Epithelial cell of proximal tubule (primary cell): ENCODE measurements at regions not wholly inside any gene's neighbourhood (a gene's known extent, or its start where the extent isn't known, plus 50 kb on each side); places are given as distances from the start of the nearest gene placed in this dataset.

Experiments
- DNase-seq: peaks from one replicate; pipeline ENCODE4 v3.0.0-alpha.2; 2011; ENCODE audit warnings: low read depth
- H3K4me3 ChIP-seq: 2 replicates; pipeline ENCODE4 v1.5.1; 2011; ENCODE audit warnings: low read depth, mild to moderate bottlenecking, low read length
- TF ChIP-seq, protein P1 (sequence below): conservative IDR thresholded peaks from 2 replicates; pipeline ENCODE4 v1.5.1; 2012; ENCODE audit warnings: low read depth, mild to moderate bottlenecking, low read length

DNA sequence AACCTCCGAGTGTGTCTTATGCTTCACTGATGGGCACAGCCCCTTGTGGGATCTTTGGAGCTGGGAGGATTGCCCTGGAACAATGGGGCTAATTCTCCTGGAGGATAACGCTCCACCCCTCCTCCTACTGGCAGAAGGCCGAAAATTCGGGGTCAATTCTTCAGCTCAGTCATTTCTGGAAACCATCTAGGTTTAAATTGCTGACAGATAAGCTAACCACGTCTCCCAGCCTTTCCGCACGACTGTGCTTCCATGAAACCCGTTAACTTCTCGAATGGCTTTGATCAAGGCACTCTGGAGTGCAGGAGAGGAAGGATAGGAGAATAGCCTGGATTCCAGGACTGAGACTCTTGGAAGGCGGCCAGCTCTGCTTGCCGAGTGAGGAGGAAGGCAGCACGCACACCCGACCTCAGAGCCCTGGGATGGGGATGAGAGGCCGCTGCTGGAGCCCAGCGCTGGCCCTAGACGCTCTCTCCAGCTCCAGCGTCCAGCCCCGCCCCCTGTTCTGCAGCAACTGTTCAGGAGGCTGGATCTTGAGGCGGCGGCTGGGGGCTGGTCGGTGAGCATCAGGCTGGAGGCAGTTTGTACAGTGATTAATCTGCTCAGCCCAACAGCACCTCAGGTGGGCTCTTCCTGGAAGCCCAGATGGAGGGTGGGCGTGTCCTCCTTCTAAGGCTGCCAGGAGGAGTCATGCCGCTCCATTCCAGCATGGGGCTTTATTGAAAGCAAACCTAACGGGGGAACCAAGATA is 176.7 kb upstream of the NCAM1 start:
- H3K4me3 ChIP-seq = peak overlapping the region; percentile 11
- peak; percentile 74 for DNase-seq
- TF ChIP-seq, protein P1, sequence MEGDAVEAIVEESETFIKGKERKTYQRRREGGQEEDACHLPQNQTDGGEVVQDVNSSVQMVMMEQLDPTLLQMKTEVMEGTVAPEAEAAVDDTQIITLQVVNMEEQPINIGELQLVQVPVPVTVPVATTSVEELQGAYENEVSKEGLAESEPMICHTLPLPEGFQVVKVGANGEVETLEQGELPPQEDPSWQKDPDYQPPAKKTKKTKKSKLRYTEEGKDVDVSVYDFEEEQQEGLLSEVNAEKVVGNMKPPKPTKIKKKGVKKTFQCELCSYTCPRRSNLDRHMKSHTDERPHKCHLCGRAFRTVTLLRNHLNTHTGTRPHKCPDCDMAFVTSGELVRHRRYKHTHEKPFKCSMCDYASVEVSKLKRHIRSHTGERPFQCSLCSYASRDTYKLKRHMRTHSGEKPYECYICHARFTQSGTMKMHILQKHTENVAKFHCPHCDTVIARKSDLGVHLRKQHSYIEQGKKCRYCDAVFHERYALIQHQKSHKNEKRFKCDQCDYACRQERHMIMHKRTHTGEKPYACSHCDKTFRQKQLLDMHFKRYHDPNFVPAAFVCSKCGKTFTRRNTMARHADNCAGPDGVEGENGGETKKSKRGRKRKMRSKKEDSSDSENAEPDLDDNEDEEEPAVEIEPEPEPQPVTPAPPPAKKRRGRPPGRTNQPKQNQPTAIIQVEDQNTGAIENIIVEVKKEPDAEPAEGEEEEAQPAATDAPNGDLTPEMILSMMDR = peak; percentile 31

DNA sequence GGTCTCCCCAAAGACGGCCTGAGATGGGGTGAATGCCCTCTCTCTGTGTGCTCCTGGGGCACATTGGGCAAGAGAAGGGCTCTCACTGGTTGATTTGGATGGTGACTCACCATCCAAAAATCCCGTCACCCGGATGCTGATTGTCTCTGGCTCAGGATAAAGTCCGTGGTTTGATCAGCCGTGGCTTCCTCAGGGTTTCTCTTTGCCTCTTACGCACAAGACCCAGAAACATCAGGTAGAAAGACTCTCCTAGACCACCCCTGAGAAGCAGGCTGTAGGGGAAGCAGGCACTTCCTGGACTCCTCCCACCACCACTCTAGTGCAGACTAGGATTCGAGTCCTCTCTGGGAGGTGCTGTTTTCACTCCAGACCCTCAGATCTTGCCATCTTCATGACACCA is 176.1 kb upstream of the NCAM1 start:
- TF ChIP-seq, protein P1 = no peak
- H3K4me3 ChIP-seq = peak overlapping the region; percentile 11
- DNase-seq = no peak

DNA sequence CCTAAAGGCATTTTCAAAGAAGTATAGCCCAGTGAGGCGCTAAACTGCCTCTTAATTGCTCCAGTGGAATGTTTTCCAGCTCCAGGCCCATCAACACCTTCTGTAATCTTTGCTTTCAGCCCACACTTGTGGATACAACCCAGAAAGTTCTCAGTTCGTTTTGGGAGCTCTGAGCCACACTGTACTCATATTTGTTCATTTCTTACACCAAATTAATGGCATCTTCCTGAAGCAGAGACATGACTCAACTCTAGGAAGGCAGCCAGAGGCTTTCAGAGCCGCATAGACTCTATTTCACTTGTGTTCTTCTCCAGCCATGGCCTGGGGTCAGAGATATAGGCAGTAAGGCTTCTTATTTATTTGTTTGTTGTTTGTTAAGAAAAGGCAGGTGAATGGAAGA is 175.5 kb upstream of the NCAM1 start:
- no peak for DNase-seq
- TF ChIP-seq, protein P1 = no peak
- H3K4me3 ChIP-seq = no peak overlapping the region

DNA sequence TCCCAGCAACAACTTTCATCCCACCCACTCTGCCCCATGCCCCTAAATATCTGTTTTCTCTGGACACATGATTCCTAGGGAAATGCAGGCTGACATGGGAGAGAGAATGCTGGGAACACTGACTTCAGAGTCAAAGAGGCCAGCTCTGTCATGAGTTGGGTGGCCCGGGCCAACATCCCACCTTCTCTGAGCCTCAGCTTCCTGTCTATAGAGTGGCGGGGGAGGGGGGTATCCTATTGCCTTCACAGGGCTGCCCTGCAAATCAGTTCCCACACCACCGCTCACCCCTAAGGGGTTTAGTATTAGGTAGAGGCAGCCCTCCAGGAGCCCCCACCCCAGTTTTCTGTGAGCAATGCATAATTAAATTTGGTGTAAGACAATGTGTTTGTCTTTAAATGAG is 175.0 kb upstream of the NCAM1 start:
- DNase-seq = no peak
- H3K4me3 ChIP-seq = no peak overlapping the region
- TF ChIP-seq, protein P1 = no peak

DNA sequence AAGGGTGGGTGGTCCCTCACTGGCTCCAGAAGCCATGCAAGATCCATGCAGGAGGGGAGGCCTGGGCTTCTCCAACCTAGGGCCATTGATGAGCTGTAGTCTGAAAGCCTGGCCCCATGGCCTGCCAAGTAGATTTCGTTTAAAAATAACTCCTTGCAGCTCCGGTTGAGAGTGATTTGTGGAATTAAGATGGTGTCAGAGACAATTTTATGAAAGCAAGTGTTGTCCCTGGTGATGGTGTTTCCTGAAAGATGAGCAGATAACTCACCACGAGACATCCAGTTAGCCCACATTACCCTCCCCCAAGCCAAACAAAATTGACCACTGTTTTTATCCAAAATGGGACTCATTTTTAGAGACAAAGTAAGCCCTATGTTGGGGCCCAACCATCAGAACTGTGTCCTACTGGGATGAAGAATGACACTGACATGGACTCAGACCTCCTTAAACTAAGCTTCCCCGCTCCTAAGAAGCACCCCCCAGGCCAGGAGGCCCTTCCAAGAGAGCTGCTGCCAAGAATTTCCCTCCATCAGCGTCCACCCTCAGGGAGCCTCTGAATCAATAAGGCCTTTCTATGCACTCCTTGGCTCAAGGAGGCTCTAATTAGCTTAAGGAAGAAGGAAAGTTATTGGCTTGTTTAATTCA is 174.2 kb upstream of the NCAM1 start:
- no peak for DNase-seq
- no peak overlapping the region for H3K4me3 ChIP-seq
- TF ChIP-seq, protein P1 = no peak

DNA sequence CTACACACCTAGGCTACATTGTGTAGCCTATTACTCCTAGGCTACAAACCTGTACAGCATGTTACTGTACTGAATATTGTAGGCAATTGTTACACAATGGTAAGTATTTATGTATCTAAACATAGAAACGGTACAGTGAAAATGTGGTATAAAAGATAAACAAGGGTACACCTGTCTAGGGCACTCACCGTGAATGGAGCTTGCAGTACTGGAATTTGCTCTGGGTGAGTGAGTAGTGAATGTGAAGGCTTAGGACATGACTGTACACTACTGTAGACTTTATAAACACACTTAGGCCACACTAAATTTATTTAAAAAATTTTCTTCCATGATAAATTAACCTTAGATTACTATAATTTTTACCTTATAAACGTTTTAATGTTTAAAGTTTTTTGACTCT is 171.7 kb upstream of the NCAM1 start:
- no peak for DNase-seq
- TF ChIP-seq, protein P1 = no peak
- no peak overlapping the region for H3K4me3 ChIP-seq

DNA sequence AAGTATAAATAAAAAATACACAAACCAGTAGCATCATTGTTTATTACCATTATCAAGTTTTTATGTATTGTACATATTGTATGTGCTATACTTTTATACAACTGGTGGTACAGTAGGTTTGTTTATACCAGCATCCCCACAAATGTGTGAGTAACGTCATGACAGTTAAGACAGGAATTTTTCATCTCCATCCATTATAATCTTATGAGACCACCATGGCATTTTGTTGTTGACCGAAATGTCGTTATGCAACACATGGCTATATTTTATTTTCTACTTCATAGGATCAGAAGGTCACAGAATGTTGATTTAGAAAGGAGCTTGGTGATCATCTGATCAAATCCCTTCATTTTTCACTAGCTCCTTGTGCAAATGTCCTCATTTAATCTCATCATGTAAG is 170.9 kb upstream of the NCAM1 start:
- TF ChIP-seq, protein P1 = no peak
- H3K4me3 ChIP-seq = no peak overlapping the region
- no peak for DNase-seq
